CD14-positive monocyte (primary cell): ENCODE measurements at regions not wholly inside any gene's neighbourhood (a gene's known extent, or its start where the extent isn't known, plus 50 kb on each side); places are given as distances from the start of the nearest gene placed in this dataset.

Experiments used
- DNase-seq, 3 donors: peaks; one replicate each; pipeline ENCODE4 v3.0.0-alpha.2; 2011 to 2022
- H2AFZ ChIP-seq: 2 replicates; pipeline ENCODE4 v1.6.0; 2012; ENCODE audit warnings: mild to moderate bottlenecking, low read depth, low read length, inconsistent platforms; ENCODE audit not compliant: insufficient read depth, poor library complexity, severe bottlenecking
- H3K27ac ChIP-seq, 2 donors: 1 replicate in 1 of 2; 2 replicates in 1 of 2; pipeline ENCODE4 v1.5.1; 2012 to 2013; ENCODE audit warnings: low read length in 2 of 2, control low read depth in 1 of 2, inconsistent platforms in 1 of 2, low read depth in 1 of 2, mild to moderate bottlenecking in 1 of 2
- H3K27me3 ChIP-seq, 2 donors: one replicate each; pipeline versions ENCODE4 v1.6.0 to v1.6.1; 2011 to 2013; ENCODE audit warnings: low read length in 2 of 2; ENCODE audit not compliant: control insufficient read depth in 2 of 2, insufficient read depth in 2 of 2
- H3K36me3 ChIP-seq, 2 donors: replicated peaks in 1 of 2; 1 replicate in 1 of 2; 2 replicates in 1 of 2; pipeline versions ENCODE4 v1.5.1 to v1.6.1; 2012 to 2013; ENCODE audit warnings: low read length in 2 of 2, control low read depth in 1 of 2, inconsistent platforms in 1 of 2, mild to moderate bottlenecking in 1 of 2; ENCODE audit not compliant: insufficient read depth in 2 of 2, control insufficient read depth in 1 of 2
- H3K4me1 ChIP-seq, 2 donors: 1 replicate in 1 of 2; 2 replicates in 1 of 2; pipeline versions ENCODE4 v1.5.1 to v1.6.1; 2012 to 2013; ENCODE audit warnings: low read length in 2 of 2, control low read depth in 1 of 2, inconsistent platforms in 1 of 2, mild to moderate bottlenecking in 1 of 2, moderate library complexity in 1 of 2; ENCODE audit not compliant: insufficient read depth in 2 of 2, control insufficient read depth in 1 of 2
- H3K4me2 ChIP-seq: replicated peaks from 2 replicates; pipeline ENCODE3; 2012; ENCODE audit warnings: low read length, moderate library complexity, mild to moderate bottlenecking; ENCODE audit not compliant: poor library complexity, severe bottlenecking; ENCODE audit errors: extremely low read depth
- H3K4me3 ChIP-seq, 3 experiments: fragments of 200-600 bp in 1 of 3; sonication (generic) in 1 of 3; replicated peaks in 1 of 3; 1 replicate in 2 of 3; 2 replicates in 1 of 3; pipeline ENCODE4 v1.5.1; 2011 to 2013; ENCODE audit warnings: low read length in 3 of 3, mild to moderate bottlenecking in 3 of 3, control low read depth in 2 of 3, low read depth in 2 of 3, inconsistent platforms in 1 of 3, moderate library complexity in 1 of 3
- H3K79me2 ChIP-seq: 2 replicates; pipeline ENCODE4 v1.6.0; 2012; ENCODE audit warnings: mild to moderate bottlenecking, control low read depth, inconsistent platforms, low read length, moderate library complexity; ENCODE audit not compliant: insufficient read depth
- H3K9ac ChIP-seq: 2 replicates; pipeline ENCODE4 v1.6.0; 2017; ENCODE audit warnings: low read length, mild to moderate bottlenecking; ENCODE audit not compliant: insufficient read depth, poor library complexity, severe bottlenecking
- H3K9me3 ChIP-seq, 2 donors: replicated peaks in 1 of 2; 1 replicate in 1 of 2; 2 replicates in 1 of 2; pipeline versions ENCODE4 v1.5.1 to v1.6.1; 2012 to 2013; ENCODE audit warnings: low read length in 2 of 2, control low read depth in 1 of 2; ENCODE audit not compliant: control insufficient read depth in 1 of 2, insufficient read depth in 1 of 2
- H4K20me1 ChIP-seq: 2 replicates; pipeline ENCODE4 v1.6.0; 2012; ENCODE audit warnings: mild to moderate bottlenecking, low read length, control low read depth, moderate library complexity; ENCODE audit not compliant: insufficient read depth
- H3K27ac Mint-ChIP-seq, 7 donors: one replicate each; pipeline ENCODE4 v1.8.0; 2020; ENCODE audit warnings: mild to moderate bottlenecking in 7 of 7, mixed read lengths in 7 of 7, moderate library complexity in 6 of 7, inconsistent platforms in 2 of 7
- H3K27me3 Mint-ChIP-seq, 3 donors: one replicate each; pipeline ENCODE4 v1.8.0; 2021 to 2022; ENCODE audit warnings: low read depth in 3 of 3, mild to moderate bottlenecking in 3 of 3, mixed read lengths in 3 of 3, moderate library complexity in 3 of 3, inconsistent platforms in 1 of 3
- H3K36me3 Mint-ChIP-seq, 2 donors: one replicate each; pipeline ENCODE4 v1.8.0; 2020; ENCODE audit warnings: mixed read lengths in 2 of 2, inconsistent platforms in 1 of 2, mild to moderate bottlenecking in 1 of 2
- H3K4me1 Mint-ChIP-seq: one replicate; pipeline ENCODE4 v1.8.0; 2020; ENCODE audit warnings: mild to moderate bottlenecking, mixed read lengths
- H3K4me3 Mint-ChIP-seq, 2 donors: one replicate each; pipeline ENCODE4 v1.8.0; 2020; ENCODE audit warnings: mild to moderate bottlenecking in 2 of 2, mixed read lengths in 2 of 2, moderate library complexity in 1 of 2
- H3K9me3 Mint-ChIP-seq, 7 donors: one replicate each; pipeline ENCODE4 v1.8.0; 2020 to 2022; ENCODE audit warnings: mixed read lengths in 7 of 7, mild to moderate bottlenecking in 6 of 7, moderate library complexity in 6 of 7, inconsistent platforms in 2 of 7
- CTCF ChIP-seq: fragments of 200-600 bp; IDR thresholded peaks from one replicate; pipeline ENCODE4 v1.8.0; 2022; ENCODE audit warnings: antibody characterized with exemption, mild to moderate bottlenecking
- WGBS: methylation state at CpG from one replicate; pipeline ENCODE4 v1.1.5; 2013; ENCODE audit warnings: missing lambda C conversion rate; ENCODE audit not compliant: insufficient coverage; 5-methylcytosine and 5-hydroxymethylcytosine counted together
- intact Hi-C, 2 donors: fragments of 100-400 bp; cut with micrococcal nuclease; formaldehyde crosslinking; loops; one replicate each; pipeline versions ENCODE4 v1.15.0 to v1.15.1; 2023

- DNase-seq = no peak
- no peak overlapping the region for H3K27ac Mint-ChIP-seq
- no peaks in the 10 kb centered on the region for H3K79me2 ChIP-seq
- no peak overlapping the region for H2AFZ ChIP-seq
- no peaks in the 10 kb centered on the region for H4K20me1 ChIP-seq
- H3K4me2 ChIP-seq = no peak overlapping the region
- no peaks in the 10 kb centered on the region for H3K4me1 Mint-ChIP-seq
- intact Hi-C loops = no loop called here
- H3K4me3 Mint-ChIP-seq = no peak overlapping the region
- 100% methylated on average over 1 of the region's 1 CpG for WGBS
- no peaks in the 10 kb centered on the region for H3K4me1 ChIP-seq
- TF ChIP-seq CTCF = no peak
- H3K27me3 Mint-ChIP-seq = peaks cover 0 to 3% (median 0%) of the 10 kb centered on the region in 3 donors
- H3K27ac ChIP-seq = no peak overlapping the region
- no peaks in the 10 kb centered on the region for H3K36me3 Mint-ChIP-seq
- H3K36me3 ChIP-seq = no peaks in the 10 kb centered on the region
- H3K27me3 ChIP-seq = no peaks in the 10 kb centered on the region
- H3K9me3 ChIP-seq = peaks cover 0 to 8% of the 10 kb centered on the region in 2 donors
- H3K9me3 Mint-ChIP-seq = peaks cover 1 to 10% (median 6%) of the 10 kb centered on the region in 7 donors
- H3K4me3 ChIP-seq = no peak overlapping the region
- no peak overlapping the region for H3K9ac ChIP-seq
Measured at GRCh38 chr5:125315306-125315705, 568.9 kb upstream of the ZNF608 start.

GRCh38 chr5:125316391-125316790 lies 570.0 kb upstream of the ZNF608 start:
- H3K4me3 Mint-ChIP-seq = no peak overlapping the region
- Histone ChIP-seq H2AFZ (no peak overlapping the region), H4K20me1 (no peaks in the 10 kb centered on the region), H3K27ac (no peak overlapping the region), H3K9ac (no peak overlapping the region), H3K36me3 (no peaks in the 10 kb centered on the region), H3K4me3 (no peak overlapping the region), H3K79me2 (no peaks in the 10 kb centered on the region), H3K9me3 (peaks cover 0 to 8% of the 10 kb centered on the region in 2 donors), H3K4me2 (no peak overlapping the region), H3K4me1 (no peaks in the 10 kb centered on the region), H3K27me3 (no peaks in the 10 kb centered on the region)
- no CpG with 5 or more reads among the region's 3 CpGs for WGBS
- H3K27ac Mint-ChIP-seq = no peak overlapping the region
- no peaks in the 10 kb centered on the region for H3K36me3 Mint-ChIP-seq
- no peak for DNase-seq
- H3K27me3 Mint-ChIP-seq = peaks cover 0 to 3% (median 1%) of the 10 kb centered on the region in 3 donors
- TF ChIP-seq CTCF = no peak
- H3K4me1 Mint-ChIP-seq = no peaks in the 10 kb centered on the region
- intact Hi-C loops = no loop called here
- peaks cover 0 to 11% (median 7%) of the 10 kb centered on the region in 7 donors for H3K9me3 Mint-ChIP-seq
